Mesendoderm (in vitro differentiated cells): ENCODE measurements at regions not wholly inside any gene's neighbourhood (a gene's known extent, or its start where the extent isn't known, plus 50 kb on each side); places are given as distances from the start of the nearest gene placed in this dataset.

Source experiments
- DNase-seq: peaks from one replicate; pipeline ENCODE4 v3.0.0; 2013
- H2AK5ac ChIP-seq: 2 replicates; pipeline ENCODE4 v1.6.1; 2013; ENCODE audit warnings: low read length, inconsistent platforms
- H2BK120ac ChIP-seq: 2 replicates; pipeline ENCODE4 v1.6.1; 2013; ENCODE audit warnings: low read depth, mild to moderate bottlenecking, low read length, moderate library complexity, mixed read lengths
- H2BK15ac ChIP-seq: replicated peaks from 2 replicates; pipeline ENCODE4 v1.6.1; 2013; ENCODE audit warnings: low read depth, mild to moderate bottlenecking, moderate library complexity
- H2BK5ac ChIP-seq: 2 replicates; pipeline ENCODE4 v1.6.1; 2013; ENCODE audit warnings: low read length, inconsistent platforms
- H3K18ac ChIP-seq: 2 replicates; pipeline ENCODE4 v1.6.1; 2013; ENCODE audit warnings: mild to moderate bottlenecking, low read length, mixed read lengths
- H3K23ac ChIP-seq: one replicate; pipeline ENCODE4 v1.6.1; 2013; ENCODE audit warnings: low read length
- H3K27ac ChIP-seq: 2 replicates; pipeline ENCODE4 v1.5.1; 2013; ENCODE audit warnings: low read depth, mild to moderate bottlenecking, inconsistent platforms, low read length, moderate library complexity
- H3K27me3 ChIP-seq: 2 replicates; pipeline ENCODE4 v1.6.1; 2013; ENCODE audit warnings: low read length, control low read depth, mild to moderate bottlenecking, inconsistent platforms; ENCODE audit not compliant: insufficient read depth, poor library complexity
- H3K36me3 ChIP-seq: 2 replicates; pipeline ENCODE4 v1.6.1; 2013; ENCODE audit warnings: low read length, inconsistent platforms; ENCODE audit not compliant: control insufficient read depth, insufficient read depth
- H3K4ac ChIP-seq: one replicate; pipeline ENCODE4 v1.6.1; 2013; ENCODE audit warnings: low read depth, mild to moderate bottlenecking, low read length, moderate library complexity
- H3K4me1 ChIP-seq: 2 replicates; pipeline ENCODE4 v1.6.1; 2013; ENCODE audit warnings: low read depth, low read length, inconsistent platforms; ENCODE audit not compliant: control insufficient read depth
- H3K4me2 ChIP-seq: 2 replicates; pipeline ENCODE4 v1.6.1; 2013; ENCODE audit warnings: low read length
- H3K4me3 ChIP-seq: 2 replicates; pipeline ENCODE4 v1.5.1; 2013; ENCODE audit warnings: mild to moderate bottlenecking, low read length
- H3K56ac ChIP-seq: one replicate; pipeline ENCODE4 v1.6.1; 2013; ENCODE audit warnings: low read length
- H3K79me1 ChIP-seq: 2 replicates; pipeline ENCODE4 v1.6.1; 2013; ENCODE audit warnings: low read length, inconsistent platforms
- H3K79me2 ChIP-seq: 2 replicates; pipeline ENCODE4 v1.6.1; 2013; ENCODE audit warnings: mild to moderate bottlenecking, low read length; ENCODE audit not compliant: control insufficient read depth, insufficient read depth
- H3K9ac ChIP-seq: 2 replicates; pipeline ENCODE4 v1.6.1; 2013; ENCODE audit warnings: low read length, inconsistent platforms
- H4K5ac ChIP-seq: one replicate; pipeline ENCODE4 v1.6.1; 2013; ENCODE audit warnings: low read length
- H4K8ac ChIP-seq: one replicate; pipeline ENCODE4 v1.6.1; 2013; ENCODE audit warnings: low read depth, mild to moderate bottlenecking, control low read depth, low read length, moderate library complexity
- WGBS: extraction: QIAGEN DNeasy Blood & Tissue Kit; methylation state at CpG from one replicate; pipeline ENCODE4 v1.1.7; 2013; ENCODE audit warnings: low lambda C conversion rate, missing lambda C conversion rate; ENCODE audit not compliant: insufficient coverage; ENCODE audit errors: extremely low coverage; 5-methylcytosine and 5-hydroxymethylcytosine counted together

DNA sequence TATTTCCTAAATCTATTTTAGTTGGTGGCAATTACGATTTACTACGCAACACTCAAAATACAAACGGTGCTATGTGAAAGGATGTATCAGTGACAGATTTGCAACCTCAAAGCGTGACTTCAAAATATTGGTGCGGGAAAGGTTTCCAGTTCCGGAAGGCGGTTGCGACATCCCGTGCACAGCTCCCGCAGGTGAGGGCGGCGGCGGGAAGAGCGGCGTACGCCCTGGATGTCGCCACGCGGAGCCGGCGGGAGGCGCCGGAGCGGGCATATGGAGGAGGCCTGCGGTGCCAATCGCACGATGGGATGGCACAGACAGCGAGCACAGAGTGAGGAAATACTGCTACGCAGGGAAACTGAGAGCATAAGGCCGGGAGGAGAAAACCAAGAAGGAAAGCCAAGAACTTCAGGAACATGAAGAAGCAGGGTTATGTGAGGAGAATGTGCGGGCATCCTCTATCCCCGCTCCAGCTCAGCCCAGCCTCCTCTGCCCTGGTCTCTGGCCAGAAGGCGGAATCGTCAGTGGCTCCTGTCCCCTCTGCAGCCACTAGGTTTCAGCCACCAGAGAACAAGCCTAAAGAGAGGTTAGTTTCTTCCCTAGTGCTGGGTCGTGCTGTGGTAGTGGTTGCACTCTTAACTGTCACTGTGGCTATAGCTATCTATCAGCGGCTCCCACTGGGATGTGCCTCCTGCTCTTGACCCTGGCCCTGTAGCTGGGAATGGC is 378.1 kb upstream of the TLE4 start:
- H2BK15ac ChIP-seq = no peak overlapping the region
- H3K79me2 ChIP-seq = no peaks in the 10 kb centered on the region
- H3K4me1 ChIP-seq = no peaks in the 10 kb centered on the region
- no peak overlapping the region for H3K4ac ChIP-seq
- H4K5ac ChIP-seq = no peak overlapping the region
- H3K79me1 ChIP-seq = no peaks in the 10 kb centered on the region
- H3K27me3 ChIP-seq = no peaks in the 10 kb centered on the region
- no CpG with 5 or more reads among the region's 36 CpGs for WGBS
- H3K9ac ChIP-seq = no peak overlapping the region
- H2BK120ac ChIP-seq = no peak overlapping the region
- no peak for DNase-seq
- H3K27ac ChIP-seq = no peak overlapping the region
- H3K18ac ChIP-seq = no peak overlapping the region
- H3K4me2 ChIP-seq = no peak overlapping the region
- H3K23ac ChIP-seq = no peak overlapping the region
- no peak overlapping the region for H3K4me3 ChIP-seq
- no peak overlapping the region for H2AK5ac ChIP-seq
- H4K8ac ChIP-seq = no peak overlapping the region
- H3K36me3 ChIP-seq = no peaks in the 10 kb centered on the region
- H3K56ac ChIP-seq = no peak overlapping the region
- H2BK5ac ChIP-seq = no peak overlapping the region

DNA sequence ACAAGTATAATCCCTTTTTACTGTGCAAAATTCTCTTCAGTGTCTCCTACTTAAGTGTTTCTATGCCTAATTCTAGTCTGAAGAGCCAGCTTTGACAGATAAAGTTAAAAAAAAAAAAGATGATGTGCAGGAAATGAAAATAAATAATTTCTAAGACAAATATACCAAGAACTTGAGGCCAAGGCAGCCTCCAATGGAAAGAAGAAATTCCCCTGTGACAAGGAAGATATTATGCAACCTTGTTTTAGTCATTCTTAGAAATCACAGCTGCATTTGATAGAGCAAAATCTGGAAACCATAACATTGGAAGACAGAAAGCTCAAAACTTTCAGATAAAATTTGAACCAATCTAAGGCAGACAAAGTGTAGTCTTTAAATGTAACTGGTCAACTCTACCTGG is 375.9 kb upstream of the TLE4 start:
- H4K8ac ChIP-seq = no peak overlapping the region
- H3K79me1 ChIP-seq = no peaks in the 10 kb centered on the region
- H4K5ac ChIP-seq = no peak overlapping the region
- H2BK15ac ChIP-seq = no peak overlapping the region
- no peak overlapping the region for H3K23ac ChIP-seq
- no peaks in the 10 kb centered on the region for H3K79me2 ChIP-seq
- H3K4me3 ChIP-seq = no peak overlapping the region
- no peak overlapping the region for H3K56ac ChIP-seq
- H3K27ac ChIP-seq = no peak overlapping the region
- no peak overlapping the region for H2BK120ac ChIP-seq
- H3K9ac ChIP-seq = no peak overlapping the region
- DNase-seq = no peak
- H3K36me3 ChIP-seq = no peaks in the 10 kb centered on the region
- H3K4me2 ChIP-seq = no peak overlapping the region
- no peak overlapping the region for H3K4ac ChIP-seq
- no peaks in the 10 kb centered on the region for H3K4me1 ChIP-seq
- H3K27me3 ChIP-seq = no peaks in the 10 kb centered on the region
- H2AK5ac ChIP-seq = no peak overlapping the region
- H2BK5ac ChIP-seq = no peak overlapping the region
- H3K18ac ChIP-seq = no peak overlapping the region

DNA sequence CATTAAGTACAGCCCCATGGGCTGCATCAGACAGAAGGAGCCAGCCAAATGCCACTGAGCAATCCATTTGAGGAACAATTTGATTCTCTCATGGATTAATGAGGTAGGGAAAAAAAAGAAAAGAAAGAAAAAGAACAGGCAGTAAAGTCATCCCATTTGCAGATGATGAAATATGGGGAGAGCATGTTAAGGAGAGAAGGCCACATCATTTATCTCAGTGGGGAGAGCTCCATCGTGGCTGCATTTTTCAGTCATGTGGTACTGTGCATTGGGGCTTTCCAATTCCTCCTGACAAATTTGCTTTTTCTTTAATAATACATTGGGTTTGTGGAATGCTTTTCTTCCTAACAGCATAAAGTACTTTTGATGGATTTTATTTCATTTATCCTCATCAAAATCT is 375.2 kb upstream of the TLE4 start:
- no CpG with 5 or more reads among the region's 1 CpG for whole genome bisulfite sequencing
- Histone ChIP-seq H3K23ac (no peak overlapping the region), H4K5ac (no peak overlapping the region), H3K9ac (no peak overlapping the region), H2BK5ac (no peak overlapping the region), H2BK120ac (no peak overlapping the region), H2AK5ac (no peak overlapping the region), H3K79me1 (no peaks in the 10 kb centered on the region), H3K4me1 (peaks cover 2% of the 10 kb centered on the region), H4K8ac (no peak overlapping the region), H3K18ac (no peak overlapping the region), H3K56ac (no peak overlapping the region), H2BK15ac (no peak overlapping the region), H3K4me3 (no peak overlapping the region), H3K27me3 (no peaks in the 10 kb centered on the region), H3K36me3 (no peaks in the 10 kb centered on the region), H3K27ac (no peak overlapping the region), H3K4me2 (no peak overlapping the region), H3K4ac (no peak overlapping the region), H3K79me2 (no peaks in the 10 kb centered on the region)
- DNase-seq = no peak

DNA sequence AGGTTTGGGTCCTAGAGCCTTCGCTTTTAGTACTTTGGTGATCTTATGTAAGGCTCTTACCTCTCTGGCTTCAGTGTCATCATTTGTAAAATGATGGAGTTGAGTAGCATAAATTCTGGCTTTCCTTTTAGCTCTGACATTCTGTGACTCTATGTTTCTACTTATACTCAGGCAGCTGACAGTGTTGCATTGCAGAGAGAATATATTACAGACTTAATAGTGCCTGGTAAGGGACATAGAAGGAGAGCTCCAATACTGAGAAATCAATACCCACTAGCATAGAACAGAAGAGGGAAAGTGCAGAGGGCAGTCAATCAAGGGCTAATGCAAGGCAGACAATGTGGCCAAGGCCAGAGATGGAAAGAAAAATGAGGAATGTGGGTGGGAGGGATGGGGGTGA is 371.4 kb upstream of the TLE4 start:
- Histone ChIP-seq H3K18ac (no peak overlapping the region), H4K8ac (no peak overlapping the region)
- no CpG with 5 or more reads among the region's 1 CpG for WGBS

DNA sequence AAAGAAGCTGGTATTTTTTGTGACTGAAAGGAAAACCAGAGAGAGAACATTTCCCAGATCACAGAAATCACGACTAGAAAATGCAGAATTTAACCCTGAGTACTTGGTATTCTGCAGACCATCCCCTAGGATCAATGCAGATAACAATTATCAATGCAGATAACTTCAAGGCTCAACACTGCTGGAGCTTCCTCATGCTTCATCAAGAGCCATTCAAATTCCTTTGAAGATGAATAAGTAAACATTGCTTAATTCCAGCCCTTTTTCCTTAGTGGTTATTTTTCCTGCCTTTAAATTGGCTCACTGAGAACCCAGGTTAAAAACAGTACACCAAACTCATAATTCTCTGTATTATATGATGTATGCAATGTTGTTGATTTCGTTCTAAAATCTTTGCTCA is 370.1 kb upstream of the TLE4 start:
- H3K79me1 ChIP-seq = no peaks in the 10 kb centered on the region
- H2AK5ac ChIP-seq = no peak overlapping the region
- H3K4ac ChIP-seq = no peak overlapping the region
- H3K79me2 ChIP-seq = no peaks in the 10 kb centered on the region
- no peak overlapping the region for H3K4me2 ChIP-seq
- H2BK120ac ChIP-seq = no peak overlapping the region
- no CpG with 5 or more reads among the region's 2 CpGs for WGBS
- no peak overlapping the region for H3K18ac ChIP-seq
- no peak overlapping the region for H2BK5ac ChIP-seq
- H3K9ac ChIP-seq = no peak overlapping the region
- no peaks in the 10 kb centered on the region for H3K36me3 ChIP-seq
- H3K27ac ChIP-seq = no peak overlapping the region
- peak; percentile 86 for DNase-seq
- H4K5ac ChIP-seq = no peak overlapping the region
- no peak overlapping the region for H3K23ac ChIP-seq
- H3K4me3 ChIP-seq = no peak overlapping the region
- H3K4me1 ChIP-seq = peaks cover 4% of the 10 kb centered on the region
- no peak overlapping the region for H3K56ac ChIP-seq
- no peak overlapping the region for H2BK15ac ChIP-seq
- no peaks in the 10 kb centered on the region for H3K27me3 ChIP-seq
- H4K8ac ChIP-seq = no peak overlapping the region

More for the DNA sequence above, 371.4 kb upstream of the TLE4 start:
- peaks cover 4% of the 10 kb centered on the region for H3K4me1 ChIP-seq
- H3K9ac ChIP-seq = no peak overlapping the region
- no peaks in the 10 kb centered on the region for H3K79me2 ChIP-seq
- H2AK5ac ChIP-seq = no peak overlapping the region
- H3K4me2 ChIP-seq = no peak overlapping the region
- no peaks in the 10 kb centered on the region for H3K36me3 ChIP-seq
- no peak overlapping the region for H3K23ac ChIP-seq
- H3K4me3 ChIP-seq = no peak overlapping the region
- H2BK5ac ChIP-seq = no peak overlapping the region
- H3K27ac ChIP-seq = no peak overlapping the region
- no peak overlapping the region for H3K4ac ChIP-seq
- no peak overlapping the region for H3K56ac ChIP-seq
- no peak overlapping the region for H2BK120ac ChIP-seq
- no peak for DNase-seq
- H4K5ac ChIP-seq = no peak overlapping the region
- H2BK15ac ChIP-seq = no peak overlapping the region
- H3K79me1 ChIP-seq = no peaks in the 10 kb centered on the region
- no peaks in the 10 kb centered on the region for H3K27me3 ChIP-seq

DNA sequence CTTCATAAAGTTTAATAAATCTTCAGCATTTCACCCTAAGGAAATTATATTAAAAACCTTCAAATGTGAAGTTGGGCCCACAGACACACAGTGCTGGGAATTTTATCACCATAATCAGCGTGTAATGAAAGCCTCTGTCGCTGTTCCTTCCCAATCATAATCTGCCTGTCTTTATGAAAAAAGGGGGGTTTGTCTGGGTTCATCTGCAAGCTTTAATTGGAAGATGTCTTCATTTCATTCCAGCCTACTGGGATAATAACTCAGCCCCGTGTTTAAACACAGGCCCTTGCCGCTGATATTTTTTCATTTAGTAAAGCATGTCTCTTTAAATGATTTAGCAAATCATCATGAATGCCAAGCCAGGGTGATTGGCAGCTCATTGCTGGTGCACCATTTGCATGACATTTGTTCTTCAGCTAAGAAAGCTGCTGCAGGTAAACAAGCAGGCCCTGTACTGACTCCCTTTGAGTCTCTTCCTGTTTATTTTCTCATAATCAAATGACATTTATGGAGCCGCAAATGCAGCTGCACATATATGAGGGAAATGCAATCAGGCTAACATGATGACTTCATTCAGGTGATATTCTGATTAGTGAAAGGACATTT is 362.9 kb upstream of the TLE4 start:
- WGBS = no CpG with 5 or more reads among the region's 5 CpGs
- Histone ChIP-seq H3K4me3 (no peak overlapping the region), H3K27ac (no peak overlapping the region)

More for the DNA sequence above, 362.9 kb upstream of the TLE4 start:
- H2AK5ac ChIP-seq = no peak overlapping the region
- no peak overlapping the region for H4K5ac ChIP-seq
- no peak overlapping the region for H2BK5ac ChIP-seq
- no peak overlapping the region for H3K23ac ChIP-seq
- no peaks in the 10 kb centered on the region for H3K27me3 ChIP-seq
- H3K79me2 ChIP-seq = no peaks in the 10 kb centered on the region
- H2BK15ac ChIP-seq = no peak overlapping the region
- DNase-seq = no peak
- no peak overlapping the region for H2BK120ac ChIP-seq
- H3K4me1 ChIP-seq = no peaks in the 10 kb centered on the region
- H3K36me3 ChIP-seq = no peaks in the 10 kb centered on the region
- no peak overlapping the region for H3K4me2 ChIP-seq
- H3K4ac ChIP-seq = no peak overlapping the region
- no peak overlapping the region for H3K9ac ChIP-seq
- no peaks in the 10 kb centered on the region for H3K79me1 ChIP-seq
- no peak overlapping the region for H4K8ac ChIP-seq
- H3K18ac ChIP-seq = no peak overlapping the region
- no peak overlapping the region for H3K56ac ChIP-seq
